PC-3 (cell line): ENCODE measurements at regions not wholly inside any gene's neighbourhood (a gene's known extent, or its start where the extent isn't known, plus 50 kb on each side); places are given as distances from the start of the nearest gene placed in this dataset.

ENCODE experiments used
- CTCF ChIP-seq: fragments of 300-600 bp; sonication (generic); conservative IDR thresholded peaks from 2 replicates; pipeline ENCODE4 v1.5.1; 2017; ENCODE audit warnings: antibody characterized with exemption, low read depth, mild to moderate bottlenecking, low read length
- EZH2 ChIP-seq: fragments of 300-600 bp; sonication (generic); IDR thresholded peaks from one replicate; pipeline ENCODE4 v1.6.1; 2017; ENCODE audit warnings: antibody characterized with exemption, mild to moderate bottlenecking, low read length; ENCODE audit not compliant: unreplicated experiment

GRCh38 chr5:163748934-163749333, 243.5 kb downstream of the MAT2B start:
- TF ChIP-seq CTCF, result no peak
- no peak for TF ChIP-seq EZH2
